ENCODE measurements at regions not wholly inside any gene's neighbourhood (a gene's known extent, or its start where the extent isn't known, plus 50 kb on each side); places are given as distances from the start of the nearest gene placed in this dataset.

DNA sequence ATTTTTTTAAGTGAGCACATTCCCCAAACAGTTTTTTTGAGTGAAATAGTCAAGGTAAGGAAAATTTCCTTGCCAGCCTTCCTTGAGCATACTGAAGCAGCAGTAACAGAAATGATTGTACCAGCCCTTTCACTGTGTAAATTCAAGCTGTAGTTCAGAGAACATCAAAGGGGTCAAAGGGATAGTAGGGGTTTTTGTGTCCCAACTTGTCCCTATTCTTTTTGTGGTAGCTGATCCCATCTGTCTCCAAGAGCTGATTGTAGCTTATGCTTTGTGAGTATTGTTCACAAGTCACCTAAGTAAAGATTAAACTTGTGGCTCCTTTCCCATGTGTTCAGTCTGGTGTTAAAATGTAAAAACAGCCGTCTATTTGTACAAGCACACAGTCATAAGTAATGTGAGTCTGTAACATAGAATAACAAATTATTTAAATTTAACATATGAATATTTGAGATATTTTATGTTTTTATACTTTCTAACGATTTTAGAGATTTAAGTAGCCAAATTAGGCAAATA is 185.0 kb downstream of the CENPW start:
- H3K4me3 ChIP-seq (ENCODE audit: low read depth, low read length), result no peak overlapping the region
- TF ChIP-seq, protein P1, sequence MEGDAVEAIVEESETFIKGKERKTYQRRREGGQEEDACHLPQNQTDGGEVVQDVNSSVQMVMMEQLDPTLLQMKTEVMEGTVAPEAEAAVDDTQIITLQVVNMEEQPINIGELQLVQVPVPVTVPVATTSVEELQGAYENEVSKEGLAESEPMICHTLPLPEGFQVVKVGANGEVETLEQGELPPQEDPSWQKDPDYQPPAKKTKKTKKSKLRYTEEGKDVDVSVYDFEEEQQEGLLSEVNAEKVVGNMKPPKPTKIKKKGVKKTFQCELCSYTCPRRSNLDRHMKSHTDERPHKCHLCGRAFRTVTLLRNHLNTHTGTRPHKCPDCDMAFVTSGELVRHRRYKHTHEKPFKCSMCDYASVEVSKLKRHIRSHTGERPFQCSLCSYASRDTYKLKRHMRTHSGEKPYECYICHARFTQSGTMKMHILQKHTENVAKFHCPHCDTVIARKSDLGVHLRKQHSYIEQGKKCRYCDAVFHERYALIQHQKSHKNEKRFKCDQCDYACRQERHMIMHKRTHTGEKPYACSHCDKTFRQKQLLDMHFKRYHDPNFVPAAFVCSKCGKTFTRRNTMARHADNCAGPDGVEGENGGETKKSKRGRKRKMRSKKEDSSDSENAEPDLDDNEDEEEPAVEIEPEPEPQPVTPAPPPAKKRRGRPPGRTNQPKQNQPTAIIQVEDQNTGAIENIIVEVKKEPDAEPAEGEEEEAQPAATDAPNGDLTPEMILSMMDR (IDR thresholded peaks at IDR 0.05; ENCODE audit: borderline replicate concordance, insufficient read depth, low read depth, low read length), result no peak

DNA sequence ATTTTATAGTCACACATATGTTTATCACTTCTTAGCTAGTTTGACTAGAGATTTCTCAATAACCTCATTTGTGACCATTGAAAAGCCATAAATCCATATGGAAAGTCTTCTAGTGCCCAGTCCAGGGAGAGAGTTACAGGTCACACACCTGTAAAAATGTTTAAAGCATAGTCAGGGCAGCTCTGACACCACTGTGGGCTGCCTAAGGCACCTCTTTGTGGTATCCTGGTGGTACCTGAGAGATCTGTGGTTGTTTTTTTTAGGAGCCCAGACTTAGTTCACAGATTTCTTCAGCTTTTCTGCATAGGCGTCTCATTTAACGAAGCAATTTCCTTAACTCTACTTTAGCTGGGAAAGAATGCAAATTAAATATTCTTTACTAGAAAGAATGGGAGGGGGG is 186.6 kb downstream of the CENPW start:
- H3K4me3 ChIP-seq (ENCODE audit: low read depth, low read length), result no peak overlapping the region
- TF ChIP-seq, protein P1 (IDR thresholded peaks at IDR 0.05; ENCODE audit: borderline replicate concordance, insufficient read depth, low read depth, low read length), result no peak

DNA sequence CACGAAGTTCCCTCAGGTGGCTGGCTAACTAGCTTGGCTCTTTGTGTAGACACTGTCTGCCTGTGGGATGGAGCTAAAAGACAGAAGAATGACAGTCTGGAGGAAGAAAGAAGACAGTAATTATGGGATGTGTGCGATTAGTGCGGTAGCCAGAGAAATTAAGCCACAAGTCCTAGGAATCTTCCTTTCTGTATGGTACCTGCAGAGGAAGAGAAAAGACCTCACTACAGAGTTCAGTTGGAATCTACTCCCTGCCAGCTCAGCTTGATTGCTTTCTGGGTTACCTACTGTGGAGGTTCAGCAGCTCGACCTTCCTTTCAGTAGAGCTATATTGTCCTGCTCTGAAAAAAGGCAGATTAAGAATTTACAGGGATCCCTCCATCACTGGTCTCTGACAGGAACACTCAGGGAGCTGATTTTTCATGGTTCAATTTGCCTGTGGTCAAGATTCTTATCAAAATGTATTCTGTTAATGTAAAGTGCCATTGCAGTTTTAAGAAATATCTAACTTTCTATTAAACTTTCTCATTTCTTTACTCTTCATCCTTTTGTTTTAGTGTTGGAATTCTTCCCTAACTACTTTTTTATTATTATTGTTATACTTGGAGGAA is 187.2 kb downstream of the CENPW start:
- TF ChIP-seq, protein P1 (IDR thresholded peaks at IDR 0.05; ENCODE audit: borderline replicate concordance, insufficient read depth, low read depth, low read length), result no peak
- no peak overlapping the region for H3K4me3 ChIP-seq (ENCODE audit: low read depth, low read length)

DNA sequence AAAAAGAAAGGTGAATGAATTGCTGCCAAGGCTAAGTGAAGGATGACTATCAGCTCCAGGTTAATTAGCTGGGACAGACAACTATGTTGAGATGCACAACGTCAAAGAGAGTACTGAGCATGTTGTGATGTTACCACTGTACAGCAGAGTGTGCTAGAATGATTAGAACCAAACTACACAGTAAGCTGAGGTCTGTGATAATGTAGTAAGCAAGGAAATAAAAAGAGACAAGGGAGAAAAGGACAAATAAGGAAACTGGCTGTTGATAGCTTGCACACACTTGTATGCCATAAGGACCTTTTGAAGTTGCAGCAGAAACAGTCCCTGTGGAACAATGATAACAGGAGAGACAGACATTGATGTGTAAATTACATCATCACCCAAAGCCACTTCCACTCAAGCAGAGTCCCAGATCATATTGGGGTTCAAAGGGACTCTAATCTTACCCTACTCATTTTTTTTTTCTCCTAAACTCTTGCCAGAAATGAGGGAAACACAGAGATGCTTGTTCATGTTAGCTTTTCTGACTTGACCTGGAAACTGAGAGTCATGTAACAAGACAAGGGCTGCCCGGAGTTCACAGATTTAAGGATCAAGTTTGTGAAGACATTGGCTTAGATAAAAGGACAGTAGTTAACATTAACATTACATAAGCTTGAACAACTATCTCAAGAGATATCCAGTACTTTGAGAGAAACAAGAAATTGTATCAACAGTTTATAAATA is 189.9 kb downstream of the CENPW start:
- H3K4me3 ChIP-seq (ENCODE audit: low read depth, low read length), result no peak overlapping the region
- TF ChIP-seq, protein P1 (IDR thresholded peaks at IDR 0.05; ENCODE audit: borderline replicate concordance, insufficient read depth, low read depth, low read length), result no peak

DNA sequence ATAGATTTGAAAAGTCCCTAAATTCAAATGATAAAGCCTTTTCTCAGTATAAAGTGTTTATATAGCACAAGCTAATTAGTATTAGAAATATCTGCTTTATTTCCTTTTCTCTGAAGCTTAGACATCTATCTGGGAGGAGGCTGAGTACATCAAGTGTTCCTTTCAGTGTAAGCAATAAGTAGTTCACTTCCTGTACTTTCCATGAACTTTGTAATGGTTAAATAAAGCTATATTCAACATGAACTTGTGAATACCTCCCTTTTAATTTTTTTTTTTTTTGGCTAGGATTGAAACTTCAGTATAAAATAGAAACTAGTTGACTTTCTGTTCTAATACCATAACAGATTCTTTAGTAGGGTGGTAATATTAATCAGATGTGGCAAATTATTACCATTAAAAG is 190.9 kb downstream of the CENPW start:
- H3K4me3 ChIP-seq (ENCODE audit: low read depth, low read length), result no peak overlapping the region
- TF ChIP-seq, protein P1 (IDR thresholded peaks at IDR 0.05; ENCODE audit: borderline replicate concordance, insufficient read depth, low read depth, low read length), result no peak

DNA sequence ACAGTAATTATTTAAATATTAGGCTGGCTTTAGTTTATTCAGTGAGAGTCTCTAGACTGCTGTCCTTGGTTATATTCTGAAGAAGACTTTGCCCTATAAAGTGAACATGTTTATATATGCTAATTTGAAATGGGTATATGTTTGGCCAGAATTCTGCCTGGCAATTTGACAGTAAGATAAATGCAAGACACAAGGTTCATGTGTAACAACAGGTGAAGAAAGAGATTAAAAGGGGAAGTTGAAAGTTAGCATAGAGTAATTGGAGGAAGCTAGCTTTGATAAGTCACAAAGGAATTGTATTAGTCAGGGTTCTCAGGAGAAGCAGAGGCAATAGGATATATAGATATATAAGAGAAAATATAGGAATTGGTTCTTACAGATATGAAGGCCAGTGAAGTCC is 191.4 kb downstream of the CENPW start:
- TF ChIP-seq, protein P1 (IDR thresholded peaks at IDR 0.05; ENCODE audit: borderline replicate concordance, insufficient read depth, low read depth, low read length), result no peak
- no peak overlapping the region for H3K4me3 ChIP-seq (ENCODE audit: low read depth, low read length)

DNA sequence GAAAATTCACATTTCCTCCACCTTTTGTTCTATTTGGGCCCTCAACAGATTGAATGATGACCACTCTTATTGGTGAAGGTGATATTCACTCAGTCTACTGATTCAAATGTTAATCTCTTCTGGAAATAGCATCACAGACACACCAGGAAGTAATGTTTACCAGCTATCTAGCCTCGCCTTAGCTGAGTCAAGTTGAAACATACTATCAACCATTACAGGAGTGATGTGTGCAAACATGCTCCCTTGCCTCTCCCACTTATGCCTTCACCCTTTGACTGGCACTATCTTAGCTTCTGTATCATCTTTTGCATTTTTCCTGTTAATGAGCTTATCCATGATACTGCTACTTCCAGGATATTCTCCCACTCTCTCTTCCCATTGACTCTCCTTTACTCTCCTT is 191.9 kb downstream of the CENPW start:
- H3K4me3 ChIP-seq (ENCODE audit: low read depth, low read length), result no peak overlapping the region
- TF ChIP-seq, protein P1 (IDR thresholded peaks at IDR 0.05; ENCODE audit: borderline replicate concordance, insufficient read depth, low read depth, low read length), result no peak
